Activated naive CD4-positive, alpha-beta T cell treated with anti-CD3 and anti-CD28 coated beads, Interleukin-2, amount 50 U/mL, for 16 hours (primary cell): ENCODE measurements at regions not wholly inside any gene's neighbourhood (a gene's known extent, or its start where the extent isn't known, plus 50 kb on each side); places are given as distances from the start of the nearest gene placed in this dataset.
"Not testable (repeated sequence)": the region's sequence is repeated elsewhere in the genome, so short reads cannot be mapped to it uniquely, and the experiment has no call there.

ENCODE experiments used
- DNase-seq: peaks from one replicate; pipeline ENCODE4 v3.0.0-alpha.2; 2020

DNA sequence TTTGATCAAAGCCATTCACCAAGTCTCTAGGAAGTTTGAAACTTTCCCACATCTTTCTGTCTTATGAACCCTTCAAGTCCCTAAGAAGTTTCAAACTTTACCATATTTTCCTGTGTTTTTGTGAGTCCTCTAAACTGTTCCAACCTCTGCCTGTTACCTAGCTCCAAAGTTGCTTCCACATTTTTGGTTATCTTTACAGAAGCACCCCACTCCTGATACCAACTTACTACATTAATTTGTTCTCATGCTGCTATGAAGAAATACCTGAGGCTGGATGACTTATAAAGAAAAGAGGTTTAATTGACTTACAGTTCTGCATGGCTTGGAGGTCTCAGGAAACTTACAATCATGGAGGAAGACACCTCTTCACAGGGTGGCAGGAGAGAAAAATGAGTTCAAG lies 961.6 kb downstream of the LTN1 start:
- not testable (repeated sequence) for DNase-seq

DNA sequence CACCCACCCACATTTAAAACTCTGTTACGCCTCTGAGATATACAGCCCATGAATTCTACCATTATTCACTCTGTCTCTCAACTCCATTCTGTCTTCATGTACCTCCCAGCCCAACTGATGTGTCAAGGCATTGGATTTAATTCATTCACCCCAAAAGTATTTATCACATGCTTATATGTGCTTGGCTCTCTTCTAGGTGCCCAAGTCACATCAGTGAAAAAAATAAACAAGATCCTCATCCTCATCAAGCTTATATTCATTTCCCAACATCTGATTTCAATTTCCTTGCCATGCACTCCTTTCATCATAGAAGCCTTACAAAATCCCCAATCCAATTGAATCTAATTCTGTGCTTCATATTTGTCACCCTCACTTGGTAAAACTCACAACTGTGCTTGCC lies 967.6 kb downstream of the LTN1 start:
- DNase-seq = no peak

- no peak for DNase-seq
Measured at GRCh38 chr21:28018741-28019669, 973.7 kb downstream of the LTN1 start.

- no peak for DNase-seq
Measured at GRCh38 chr21:28018213-28018612, 974.5 kb downstream of the LTN1 start.

DNA sequence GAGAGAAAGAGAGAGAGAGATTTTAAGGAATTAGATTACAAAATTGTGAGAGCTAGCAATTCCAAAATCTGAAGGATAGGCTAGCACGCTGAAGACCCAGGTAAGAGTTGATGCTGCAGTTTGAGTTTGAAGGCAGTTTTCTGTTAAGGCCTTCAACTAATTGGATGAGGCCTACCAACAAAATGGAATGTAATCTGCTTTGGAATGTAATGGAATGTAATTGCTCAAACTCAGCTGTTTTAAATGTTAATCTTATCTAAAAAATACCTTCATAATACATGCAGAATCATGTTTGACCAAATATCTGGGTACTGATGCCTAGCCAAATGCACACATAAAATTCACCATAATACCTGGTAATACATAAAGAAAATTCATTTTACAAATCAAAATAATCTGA lies 976.1 kb downstream of the LTN1 start:
- DNase-seq = no peak

DNA sequence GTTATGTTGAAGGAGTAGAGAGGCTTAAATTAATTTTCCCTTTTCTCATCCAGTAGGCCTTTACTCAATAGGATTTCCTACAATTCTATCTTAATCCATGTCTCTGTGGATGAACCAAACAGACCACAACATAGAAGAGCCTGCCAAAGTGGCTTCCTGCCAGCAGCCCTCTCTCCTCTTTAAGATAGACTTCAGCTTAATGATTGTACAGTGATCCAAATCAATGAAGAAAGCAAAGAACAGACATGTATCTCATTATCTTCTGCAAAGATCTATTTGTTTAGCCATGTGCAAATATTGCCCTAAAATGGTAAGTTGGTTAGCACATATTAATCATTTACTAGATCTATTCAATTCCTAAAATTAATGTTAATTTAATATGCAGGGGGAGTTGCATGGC lies 979.6 kb downstream of the LTN1 start:
- DNase-seq = not testable (repeated sequence)

GRCh38 chr21:28011970-28012369 lies 980.7 kb downstream of the LTN1 start:
- not testable (repeated sequence) for DNase-seq

DNA sequence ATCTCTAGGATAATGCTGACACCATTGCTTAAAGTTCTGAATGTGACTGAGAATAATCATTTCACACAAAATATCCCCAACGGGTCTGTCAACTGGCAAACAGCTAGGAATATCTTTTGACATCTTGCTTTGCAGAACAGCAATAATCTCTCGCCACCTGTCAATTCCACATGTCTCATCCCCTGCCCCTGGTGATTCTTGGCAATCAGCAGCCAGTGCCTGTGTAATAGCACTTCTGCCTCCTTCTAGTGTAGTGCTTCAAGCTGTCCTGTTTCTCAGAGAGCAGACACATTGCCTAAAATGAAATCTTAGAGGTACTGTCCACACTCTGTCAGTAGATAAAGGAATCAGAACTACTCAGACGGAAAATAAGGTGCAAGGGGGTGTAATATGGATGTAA lies 984.4 kb downstream of the LTN1 start:
- DNase-seq = not testable (repeated sequence)

GRCh38 chr21:28003627-28004026 lies 989.0 kb downstream of the LTN1 start:
- DNase-seq = not testable (repeated sequence)

DNA sequence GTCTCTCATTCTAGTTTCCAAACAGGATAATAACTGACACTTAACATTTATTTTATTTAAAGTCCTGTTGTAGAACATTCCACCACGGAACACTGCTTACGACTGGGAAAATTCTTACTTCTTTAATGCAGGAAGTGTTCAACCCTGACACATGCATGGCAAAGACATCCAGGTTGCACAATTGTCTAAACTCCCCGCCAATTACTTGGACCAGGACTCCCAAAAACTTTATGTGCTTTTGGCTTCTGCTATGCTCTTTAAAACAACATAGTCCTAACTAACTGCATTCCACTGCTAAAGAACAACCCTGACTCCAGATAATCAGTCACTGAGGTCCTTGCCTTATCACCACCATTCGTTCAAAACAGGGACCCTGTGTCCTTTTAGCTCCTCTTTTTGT lies 995.8 kb downstream of the LTN1 start:
- not testable (repeated sequence) for DNase-seq

GRCh38 chr21:27984663-27985325 lies 1007.9 kb downstream of the LTN1 start:
- DNase-seq = not testable (repeated sequence)

DNA sequence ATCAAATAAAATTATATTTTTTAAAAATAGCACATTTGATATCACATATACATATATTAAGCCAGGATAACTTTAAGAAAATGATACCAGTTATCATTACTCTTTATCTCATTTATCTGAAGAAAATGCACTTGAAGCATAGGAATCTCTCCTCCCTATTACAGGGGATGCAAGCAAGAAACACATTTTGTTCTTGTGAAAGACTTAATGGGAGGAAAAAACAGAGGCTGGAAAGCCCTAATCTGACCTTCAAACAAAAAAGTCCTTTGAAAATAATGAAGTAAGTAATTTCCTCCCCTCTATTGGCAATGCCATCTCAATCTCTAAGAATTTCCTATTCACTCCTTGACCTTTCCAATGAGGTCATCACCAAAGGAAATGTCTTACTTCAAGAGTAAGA lies 1012.6 kb upstream of the ADAMTS5 start:
- DNase-seq = not testable (repeated sequence)

DNA sequence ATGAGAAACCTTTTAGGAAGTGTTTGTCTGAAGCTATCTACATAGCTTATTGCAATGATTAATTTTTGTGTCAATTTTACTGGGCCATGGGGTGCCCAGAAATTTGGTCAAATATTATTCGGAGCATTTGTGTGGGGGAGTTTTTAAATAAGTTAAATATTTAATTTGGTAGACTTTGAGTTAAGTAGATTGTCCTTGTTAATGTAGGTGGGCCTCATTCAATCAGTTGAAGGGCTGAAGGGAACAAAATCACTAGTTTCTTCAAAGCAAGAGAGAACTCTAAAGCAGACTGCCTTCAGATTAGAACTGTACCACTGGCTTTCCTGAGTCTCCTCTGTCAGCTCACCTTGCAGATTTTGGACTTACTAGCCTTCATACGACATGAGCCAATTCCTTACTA lies 1008.6 kb upstream of the ADAMTS5 start:
- no peak for DNase-seq

DNA sequence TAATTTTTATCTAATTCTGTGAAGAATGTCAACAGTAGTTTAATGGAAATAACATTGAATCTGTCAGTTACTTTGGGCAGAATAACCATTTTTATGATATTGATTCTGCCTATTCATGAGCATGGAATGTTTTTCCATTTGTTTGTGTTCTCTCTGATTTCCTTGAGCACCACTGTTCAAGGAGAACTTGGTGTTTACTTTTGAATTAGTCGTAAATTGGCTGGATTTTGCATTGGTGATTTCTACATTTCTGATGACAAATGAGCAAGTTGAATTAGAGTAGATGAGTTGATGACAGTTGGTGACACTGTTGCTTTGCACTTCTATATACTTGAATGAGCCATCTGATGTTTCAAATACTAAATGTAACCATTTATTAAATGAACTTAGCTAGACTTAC lies 1007.3 kb upstream of the ADAMTS5 start:
- not testable (repeated sequence) for DNase-seq

GRCh38 chr21:27968240-27968639 lies 1001.4 kb upstream of the ADAMTS5 start:
- not testable (repeated sequence) for DNase-seq

DNA sequence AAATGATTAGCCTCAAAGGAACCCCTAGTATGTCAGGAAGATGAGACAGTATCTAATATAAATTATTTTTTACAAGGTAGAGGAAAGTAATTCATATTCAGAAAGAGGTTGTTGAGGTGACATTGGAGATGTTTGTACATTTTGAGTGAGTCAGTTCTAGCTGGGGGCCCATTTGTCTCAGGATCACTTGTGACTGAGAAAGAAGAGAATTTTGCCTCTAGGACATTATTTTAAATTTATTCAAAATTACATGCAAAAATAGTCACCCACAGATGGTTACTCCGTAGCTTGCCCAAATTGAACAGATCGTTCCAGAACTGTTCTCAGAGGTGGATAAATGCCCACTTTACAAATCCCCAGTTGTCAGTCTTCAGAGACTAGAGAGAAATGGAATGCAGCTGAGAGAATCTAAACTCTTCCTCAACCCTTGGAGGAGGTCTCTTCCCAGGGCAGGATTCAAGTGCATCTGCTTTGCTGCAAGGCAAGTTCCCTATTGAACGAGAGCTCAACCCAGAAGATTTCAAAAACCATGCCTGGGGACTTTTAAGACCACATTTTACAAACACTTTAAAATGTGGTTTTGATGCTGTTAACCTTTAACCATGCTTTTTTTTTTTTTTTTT lies 987.8 kb upstream of the ADAMTS5 start:
- DNase-seq = no peak

DNA sequence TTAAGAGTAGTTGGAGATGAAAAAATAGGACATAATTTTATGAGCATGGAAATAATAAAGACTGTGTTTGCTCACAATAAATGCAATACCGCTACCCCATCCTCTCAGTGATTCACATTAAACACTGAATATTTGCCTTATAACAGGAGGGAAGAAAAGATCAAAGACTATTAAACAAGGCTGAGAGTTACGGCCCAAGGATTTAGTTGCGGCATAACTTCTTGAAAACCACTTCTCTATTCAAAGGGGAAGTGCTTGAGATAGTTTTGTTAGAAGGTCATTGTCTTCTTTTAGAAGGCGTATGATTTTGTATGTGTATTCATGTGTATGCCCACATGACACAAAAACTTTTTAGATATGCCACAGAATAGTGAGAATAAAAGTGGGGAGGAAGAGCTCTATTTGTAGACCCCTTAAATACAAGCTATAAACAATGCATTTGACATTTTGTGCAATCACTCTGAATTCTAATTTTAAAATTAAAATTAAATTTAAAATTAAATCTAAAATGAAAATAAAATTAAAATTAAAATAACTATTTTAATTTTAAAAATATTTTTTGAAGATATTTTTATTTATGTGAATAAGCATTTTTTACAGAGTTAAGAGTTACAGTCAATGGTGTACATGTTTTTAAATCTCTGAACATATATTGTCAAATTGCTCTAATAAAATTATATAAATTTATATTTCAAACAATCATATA lies 986.6 kb upstream of the ADAMTS5 start:
- no peak for DNase-seq

- not testable (repeated sequence) for DNase-seq
Measured at GRCh38 chr21:27949093-27949492, 982.2 kb upstream of the ADAMTS5 start.

GRCh38 chr21:27930108-27930767 lies 963.4 kb upstream of the ADAMTS5 start:
- not testable (repeated sequence) for DNase-seq

- DNase-seq = not testable (repeated sequence)
Measured at GRCh38 chr21:27929179-27929578, 962.3 kb upstream of the ADAMTS5 start.

GRCh38 chr21:27928534-27929115 lies 961.7 kb upstream of the ADAMTS5 start:
- not testable (repeated sequence) for DNase-seq

GRCh38 chr21:27921421-27921820 lies 954.5 kb upstream of the ADAMTS5 start:
- DNase-seq = not testable (repeated sequence)
